ENCODE measurements at regions not wholly inside any gene's neighbourhood (a gene's known extent, or its start where the extent isn't known, plus 50 kb on each side); places are given as distances from the start of the nearest gene placed in this dataset.

GRCh38 chr20:4602297-4602631 is 84.0 kb upstream of the PRNP start:
- no peak overlapping the region for H3K27ac ChIP-seq
- no peaks in the 10 kb centered on the region for H3K4me1 ChIP-seq
- H3K4me3 ChIP-seq, result no peak overlapping the region
- TF ChIP-seq Cebpa-rat (IDR thresholded peaks at IDR 0.05), result no peak
- H3K4me2 ChIP-seq, result no peak overlapping the region
- H3K36me3 ChIP-seq, result no peaks in the 10 kb centered on the region
- H3K9me3 ChIP-seq, result no peaks in the 10 kb centered on the region
- H3K9ac ChIP-seq, result no peak overlapping the region
- H4K20me1 ChIP-seq, result no peaks in the 10 kb centered on the region
- no peaks in the 10 kb centered on the region for H3K27me3 ChIP-seq

GRCh38 chr20:4601630-4602296 is 84.5 kb upstream of the PRNP start:
- H3K4me3 ChIP-seq, result no peak overlapping the region
- H3K9ac ChIP-seq, result no peak overlapping the region
- H3K27me3 ChIP-seq, result no peaks in the 10 kb centered on the region
- H3K4me1 ChIP-seq, result no peaks in the 10 kb centered on the region
- no peaks in the 10 kb centered on the region for H4K20me1 ChIP-seq
- H3K36me3 ChIP-seq, result no peaks in the 10 kb centered on the region
- no peak for TF ChIP-seq Cebpa-rat (IDR thresholded peaks at IDR 0.05)
- H3K27ac ChIP-seq, result no peak overlapping the region
- no peaks in the 10 kb centered on the region for H3K9me3 ChIP-seq
- no peak overlapping the region for H3K4me2 ChIP-seq

- no peaks in the 10 kb centered on the region for H3K4me1 ChIP-seq
- H3K9me3 ChIP-seq, result no peaks in the 10 kb centered on the region
- H3K9ac ChIP-seq, result no peak overlapping the region
- no peaks in the 10 kb centered on the region for H3K27me3 ChIP-seq
- no peak overlapping the region for H3K4me3 ChIP-seq
- H3K4me2 ChIP-seq, result no peak overlapping the region
- no peaks in the 10 kb centered on the region for H3K36me3 ChIP-seq
- no peak overlapping the region for H3K27ac ChIP-seq
- TF ChIP-seq Cebpa-rat (IDR thresholded peaks at IDR 0.05), result no peak
- H4K20me1 ChIP-seq, result no peaks in the 10 kb centered on the region
Observed at GRCh38 chr20:4600308-4601014, 85.8 kb upstream of the PRNP start.

GRCh38 chr20:4597215-4597614 is 89.0 kb upstream of the PRNP start:
- TF ChIP-seq Cebpa-rat (IDR thresholded peaks at IDR 0.05), result no peak
- H3K27ac ChIP-seq, result no peak overlapping the region
- H3K36me3 ChIP-seq, result no peaks in the 10 kb centered on the region
- no peaks in the 10 kb centered on the region for H4K20me1 ChIP-seq
- no peaks in the 10 kb centered on the region for H3K9me3 ChIP-seq
- no peak overlapping the region for H3K4me2 ChIP-seq
- H3K9ac ChIP-seq, result no peak overlapping the region
- no peak overlapping the region for H3K4me3 ChIP-seq
- H3K4me1 ChIP-seq, result no peaks in the 10 kb centered on the region
- H3K27me3 ChIP-seq, result no peaks in the 10 kb centered on the region

- no peaks in the 10 kb centered on the region for H3K9me3 ChIP-seq
- H3K27ac ChIP-seq, result no peak overlapping the region
- 0 out of 2 replicates have a peak overlapping the region, but pooled peaks have one; percentile 57 for H3K4me2 ChIP-seq
- peaks cover 4% of the 10 kb centered on the region; the same call in 1 of the 2 replicates for H3K4me1 ChIP-seq
- H3K27me3 ChIP-seq, result no peaks in the 10 kb centered on the region
- H3K9ac ChIP-seq, result no peak overlapping the region
- no peak for TF ChIP-seq Cebpa-rat (IDR thresholded peaks at IDR 0.05)
- no peaks in the 10 kb centered on the region for H3K36me3 ChIP-seq
- H3K4me3 ChIP-seq, result no peak overlapping the region
- no peaks in the 10 kb centered on the region for H4K20me1 ChIP-seq
Observed at GRCh38 chr20:4593149-4593525, 93.1 kb upstream of the PRNP start.

- TF ChIP-seq Cebpa-rat (IDR thresholded peaks at IDR 0.05), result no peak
- Histone ChIP-seq H3K36me3 (no peaks in the 10 kb centered on the region), H3K4me3 (peak overlapping the region; percentile 64), H3K27me3 (no peaks in the 10 kb centered on the region), H4K20me1 (no peaks in the 10 kb centered on the region), H3K4me2 (peak overlapping the region; percentile 57), H3K4me1 (peaks cover 4% of the 10 kb centered on the region; the same call in 1 of the 2 replicates), H3K9ac (peak overlapping the region; percentile 50; the same call in 1 of the 2 replicates), H3K9me3 (no peaks in the 10 kb centered on the region), H3K27ac (no peak overlapping the region)
Observed at GRCh38 chr20:4592316-4593148, 93.7 kb upstream of the PRNP start.

GRCh38 chr20:4591975-4592315 is 94.3 kb upstream of the PRNP start:
- H4K20me1 ChIP-seq, result no peaks in the 10 kb centered on the region
- H3K4me3 ChIP-seq, result peak overlapping the region; percentile 64
- H3K27ac ChIP-seq, result no peak overlapping the region
- no peaks in the 10 kb centered on the region for H3K9me3 ChIP-seq
- peak overlapping the region; percentile 57 for H3K4me2 ChIP-seq
- no peaks in the 10 kb centered on the region for H3K27me3 ChIP-seq
- no peak overlapping the region for H3K9ac ChIP-seq
- no peaks in the 10 kb centered on the region for H3K36me3 ChIP-seq
- no peak for TF ChIP-seq Cebpa-rat (IDR thresholded peaks at IDR 0.05)
- H3K4me1 ChIP-seq, result peaks cover 4% of the 10 kb centered on the region; the same call in 1 of the 2 replicates

GRCh38 chr20:4585758-4586157 is 100.5 kb upstream of the PRNP start:
- H3K4me1 ChIP-seq, result no peaks in the 10 kb centered on the region
- no peak overlapping the region for H3K27ac ChIP-seq
- no peak for TF ChIP-seq Cebpa-rat (IDR thresholded peaks at IDR 0.05)
- no peaks in the 10 kb centered on the region for H3K9me3 ChIP-seq
- no peaks in the 10 kb centered on the region for H3K27me3 ChIP-seq
- no peaks in the 10 kb centered on the region for H4K20me1 ChIP-seq
- no peak overlapping the region for H3K4me2 ChIP-seq
- H3K9ac ChIP-seq, result no peak overlapping the region
- no peak overlapping the region for H3K4me3 ChIP-seq
- H3K36me3 ChIP-seq, result no peaks in the 10 kb centered on the region

- H3K9ac ChIP-seq, result no peak overlapping the region
- H3K4me1 ChIP-seq, result no peaks in the 10 kb centered on the region
- no peak overlapping the region for H3K4me2 ChIP-seq
- H3K27ac ChIP-seq, result no peak overlapping the region
- H4K20me1 ChIP-seq, result no peaks in the 10 kb centered on the region
- H3K9me3 ChIP-seq, result no peaks in the 10 kb centered on the region
- TF ChIP-seq Cebpa-rat (IDR thresholded peaks at IDR 0.05), result no peak
- H3K36me3 ChIP-seq, result no peaks in the 10 kb centered on the region
- H3K4me3 ChIP-seq, result no peak overlapping the region
- H3K27me3 ChIP-seq, result no peaks in the 10 kb centered on the region
Observed at GRCh38 chr20:4585104-4585753, 101.0 kb upstream of the PRNP start.

Data from BLaER1 (cell line).